HG03460 (cell line): ENCODE measurements at regions not wholly inside any gene's neighbourhood (a gene's known extent, or its start where the extent isn't known, plus 50 kb on each side); places are given as distances from the start of the nearest gene placed in this dataset.
"Not testable (repeated sequence)": the region's sequence is repeated elsewhere in the genome, so short reads cannot be mapped to it uniquely, and the experiment has no call there.

ENCODE experiments used
- ATAC-seq: cut with Tn5 transposase; IDR thresholded peaks from one replicate; pipeline ENCODE4 v1.9.1; 2021; ENCODE audit not compliant: unreplicated experiment

GRCh38 chr5:67774786-67775185 lies 440.8 kb upstream of the PIK3R1 start:
- ATAC-seq: no peak

DNA sequence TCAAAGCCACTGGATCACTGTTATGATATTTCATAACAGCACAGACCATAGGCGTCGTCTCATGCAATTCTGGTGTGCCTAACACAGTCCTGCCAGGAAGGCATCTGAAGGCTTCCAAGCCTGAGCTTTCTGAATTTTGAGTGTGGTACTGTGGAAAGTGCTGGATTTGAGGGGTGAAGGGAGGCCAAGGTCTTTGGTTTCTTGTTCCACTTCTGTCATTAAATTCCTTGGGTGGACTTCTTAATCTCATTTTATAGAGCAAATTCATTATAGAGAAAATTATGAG lies 441.3 kb upstream of the PIK3R1 start:
- ATAC-seq: no peak

DNA sequence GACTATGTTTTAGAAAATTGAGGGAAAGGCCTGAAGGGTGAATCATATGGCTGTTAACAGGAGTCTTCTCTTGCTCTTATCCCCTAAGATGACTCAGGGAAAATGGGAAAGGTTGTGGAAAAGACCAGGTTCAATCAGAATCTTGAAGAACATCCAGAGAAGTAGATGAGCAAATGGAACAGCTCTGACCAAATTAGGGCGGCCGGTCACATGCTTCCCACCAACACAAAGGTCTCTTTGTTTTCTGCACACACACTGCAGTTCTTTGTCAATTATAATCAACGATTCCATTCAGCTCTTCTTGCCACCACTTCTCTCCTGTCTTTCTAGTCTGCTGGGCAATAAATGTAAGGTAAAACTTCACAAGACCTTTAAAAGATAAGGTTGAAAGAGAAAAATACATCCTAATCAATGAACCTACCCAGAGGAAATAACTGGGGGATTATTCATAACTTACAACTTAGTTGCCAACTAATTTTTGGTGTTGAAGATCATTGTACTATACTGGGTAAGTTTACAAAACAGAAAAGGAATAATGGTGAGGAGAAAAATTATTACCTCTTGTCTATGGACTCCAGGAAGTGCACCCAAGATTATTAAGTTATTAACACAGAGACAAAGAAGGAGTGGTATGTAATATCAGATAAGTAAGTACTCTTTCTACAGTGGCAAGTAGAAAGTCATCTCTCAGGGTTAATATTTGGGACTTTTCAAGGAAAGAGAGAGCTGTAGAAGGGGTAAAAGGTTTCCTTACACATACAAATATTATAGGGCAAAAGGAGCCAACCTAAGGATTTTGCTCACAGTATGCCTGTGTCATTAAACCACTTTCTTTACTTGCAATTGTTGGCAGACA lies 441.9 kb upstream of the PIK3R1 start:
- no peak for ATAC-seq

DNA sequence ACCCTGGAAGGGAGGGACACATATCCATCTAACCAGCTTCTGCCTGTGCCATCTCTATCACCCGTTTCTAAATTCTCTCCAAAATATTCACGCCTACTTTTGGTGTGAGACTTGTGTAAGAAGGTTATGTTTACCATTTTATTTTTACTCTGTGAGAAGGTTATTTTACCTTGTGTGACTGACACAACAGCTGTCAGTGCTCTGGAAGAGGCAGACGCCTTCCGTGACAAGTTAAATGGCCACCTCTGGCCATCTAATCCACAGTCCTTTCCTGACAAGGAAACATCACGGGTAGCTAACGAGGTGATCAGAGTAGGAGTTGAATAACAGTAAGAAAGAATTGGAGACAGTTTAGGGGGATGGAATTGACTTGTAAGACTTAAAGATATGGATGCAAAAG lies 443.8 kb upstream of the PIK3R1 start:
- ATAC-seq: no peak

- ATAC-seq: no peak
These were observed 444.3 kb upstream of the PIK3R1 start for GRCh38 chr5:67771221-67771620.

GRCh38 chr5:67770431-67771025 lies 445.0 kb upstream of the PIK3R1 start:
- ATAC-seq: no peak

DNA sequence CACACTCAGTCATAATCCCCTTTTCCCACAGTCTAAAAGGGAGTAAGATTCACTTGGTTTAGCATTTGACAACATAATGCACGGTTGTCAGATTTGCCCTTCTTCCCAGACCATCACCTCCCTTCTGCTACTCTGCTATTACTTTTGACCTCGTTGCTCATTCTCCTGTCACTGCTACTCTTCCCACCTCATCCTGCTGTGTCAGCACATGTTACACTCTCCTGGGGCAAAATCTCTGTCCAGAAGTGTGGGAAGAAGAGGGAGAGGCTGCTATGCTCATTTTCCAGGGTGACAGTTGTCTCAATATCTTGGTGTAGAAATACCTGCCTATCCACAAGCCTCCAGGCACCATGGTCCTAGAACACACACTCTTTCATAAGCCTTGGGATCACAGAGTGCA lies 449.9 kb upstream of the PIK3R1 start:
- no peak for ATAC-seq

DNA sequence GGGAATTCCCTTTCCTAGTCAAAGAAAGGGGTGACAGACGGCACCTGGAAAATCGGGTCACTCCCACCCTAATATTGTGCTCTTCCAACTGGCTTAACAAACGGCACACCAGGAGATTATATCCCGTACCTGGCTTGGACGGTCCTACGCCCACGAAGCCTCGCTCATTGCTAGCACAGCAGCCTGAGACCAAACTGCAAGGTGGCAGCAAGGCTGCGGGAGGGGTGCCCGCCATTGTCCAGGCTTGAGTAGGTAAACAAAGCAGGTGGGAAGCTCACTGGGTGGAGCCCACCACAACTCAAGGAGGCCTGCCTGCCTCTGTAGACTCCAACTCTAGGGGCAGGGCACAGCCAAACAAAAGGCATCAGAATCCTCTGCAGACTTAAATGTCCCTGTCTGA lies 457.8 kb upstream of the PIK3R1 start:
- ATAC-seq: not testable (repeated sequence)

DNA sequence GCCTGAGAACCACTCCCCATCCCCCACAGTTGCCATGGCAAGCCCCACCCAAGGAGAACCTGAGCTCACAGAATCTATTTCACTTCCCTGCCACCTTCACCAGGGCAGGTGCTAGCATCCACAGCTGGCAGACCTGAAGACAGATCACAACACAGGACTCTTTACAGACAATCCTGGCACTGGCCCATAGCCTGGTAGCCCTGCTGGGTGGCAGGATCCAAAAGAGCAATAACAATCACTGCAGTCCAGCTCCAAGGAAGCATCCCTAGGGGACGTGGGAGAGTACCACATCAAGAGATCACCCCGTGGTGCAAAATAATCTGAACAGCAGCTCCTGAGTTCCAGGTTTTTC lies 463.2 kb upstream of the PIK3R1 start:
- no peak for ATAC-seq

DNA sequence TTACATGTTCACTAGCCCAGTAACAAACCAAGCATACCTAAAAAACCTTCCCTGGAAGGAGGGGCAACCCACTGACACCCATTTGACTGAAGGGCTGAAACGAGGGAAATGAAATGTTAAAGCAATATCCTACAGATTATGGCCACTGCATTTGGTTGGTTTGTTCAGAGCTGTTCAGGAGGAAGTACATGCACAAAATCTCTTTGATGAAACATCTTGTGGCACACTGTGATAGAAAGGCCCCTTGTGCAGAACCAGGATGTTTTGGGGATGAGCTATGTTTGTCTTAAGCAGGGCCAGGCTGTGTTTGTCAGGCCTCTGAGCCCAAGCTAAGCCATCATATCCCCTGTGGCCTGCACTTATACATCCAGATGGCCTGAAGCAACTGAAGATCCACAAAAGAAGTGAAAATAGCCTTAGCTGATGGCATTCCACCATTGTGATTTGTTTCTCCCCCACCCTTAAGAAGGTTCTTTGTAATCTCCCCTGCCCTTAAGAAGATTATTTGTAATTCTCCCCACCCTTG lies 467.3 kb upstream of the PIK3R1 start:
- ATAC-seq: no peak

DNA sequence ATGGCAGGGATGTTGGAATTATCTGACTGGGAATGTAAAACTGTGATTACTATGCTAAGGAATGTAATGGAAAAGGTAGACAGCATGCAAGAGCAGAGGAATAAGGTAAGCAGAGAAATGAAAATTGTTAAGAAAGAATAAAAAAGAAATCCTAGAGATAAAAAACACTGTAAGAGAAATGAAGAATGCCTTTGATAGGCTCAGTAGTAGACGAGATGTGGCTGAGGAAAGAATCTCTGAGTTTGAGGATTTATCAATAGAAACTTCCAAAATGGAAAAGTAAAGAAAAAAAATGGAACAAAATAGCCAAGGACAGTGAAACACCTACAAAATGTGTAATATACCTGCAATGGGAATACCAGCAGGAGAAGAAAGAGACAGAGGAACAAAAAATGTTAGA lies 468.5 kb upstream of the PIK3R1 start:
- ATAC-seq: no peak

- ATAC-seq: not testable (repeated sequence)
These were observed 468.9 kb upstream of the PIK3R1 start for GRCh38 chr5:67746608-67747007.

DNA sequence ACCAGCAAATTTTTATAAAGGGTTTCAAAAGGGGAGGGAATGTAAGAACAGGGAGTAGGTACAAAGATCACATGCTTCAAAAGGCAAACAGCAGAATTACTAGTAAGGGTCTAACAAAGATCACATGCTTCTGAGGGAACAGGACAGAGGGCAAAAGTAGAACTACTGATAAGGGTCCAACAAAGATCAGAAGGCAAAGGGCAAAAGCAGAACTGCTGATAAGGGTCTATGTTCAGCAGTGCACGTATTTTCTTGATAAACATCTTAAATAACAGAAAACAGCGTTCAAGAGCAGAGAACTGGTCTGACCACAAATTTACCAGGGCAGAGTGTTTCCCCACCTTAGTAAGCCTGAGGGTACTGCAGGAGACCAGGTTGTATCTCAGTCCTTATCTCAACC lies 469.5 kb upstream of the PIK3R1 start:
- ATAC-seq: no peak

- ATAC-seq: no peak
These were observed 482.6 kb upstream of the PIK3R1 start for GRCh38 chr5:67732921-67733320.

GRCh38 chr5:67732471-67732870 lies 483.1 kb upstream of the PIK3R1 start:
- ATAC-seq: no peak

DNA sequence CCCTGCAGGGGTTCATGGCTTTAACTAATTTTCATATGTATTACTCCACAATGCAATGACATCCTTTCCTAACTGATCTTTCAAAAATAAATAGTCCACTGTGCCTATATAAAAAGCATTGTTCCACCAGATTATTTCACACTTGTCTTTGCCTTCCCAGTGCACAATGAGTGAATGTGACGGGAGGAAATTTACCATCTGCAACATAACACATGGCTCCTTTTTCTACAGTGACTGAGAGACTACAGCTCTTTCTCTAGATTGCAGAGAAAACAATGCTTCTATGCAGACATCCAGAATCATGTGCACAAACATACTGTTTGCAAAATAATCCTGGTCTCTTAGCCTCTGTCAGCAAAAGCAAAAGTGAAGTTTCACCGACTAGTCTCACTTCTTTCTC lies 483.7 kb upstream of the PIK3R1 start:
- ATAC-seq: no peak

GRCh38 chr5:67730917-67731474 lies 484.6 kb upstream of the PIK3R1 start:
- no peak for ATAC-seq

- ATAC-seq: no peak
These were observed 487.1 kb upstream of the PIK3R1 start for GRCh38 chr5:67728326-67728890.

GRCh38 chr5:67725604-67726003 lies 490.0 kb upstream of the PIK3R1 start:
- ATAC-seq: no peak

DNA sequence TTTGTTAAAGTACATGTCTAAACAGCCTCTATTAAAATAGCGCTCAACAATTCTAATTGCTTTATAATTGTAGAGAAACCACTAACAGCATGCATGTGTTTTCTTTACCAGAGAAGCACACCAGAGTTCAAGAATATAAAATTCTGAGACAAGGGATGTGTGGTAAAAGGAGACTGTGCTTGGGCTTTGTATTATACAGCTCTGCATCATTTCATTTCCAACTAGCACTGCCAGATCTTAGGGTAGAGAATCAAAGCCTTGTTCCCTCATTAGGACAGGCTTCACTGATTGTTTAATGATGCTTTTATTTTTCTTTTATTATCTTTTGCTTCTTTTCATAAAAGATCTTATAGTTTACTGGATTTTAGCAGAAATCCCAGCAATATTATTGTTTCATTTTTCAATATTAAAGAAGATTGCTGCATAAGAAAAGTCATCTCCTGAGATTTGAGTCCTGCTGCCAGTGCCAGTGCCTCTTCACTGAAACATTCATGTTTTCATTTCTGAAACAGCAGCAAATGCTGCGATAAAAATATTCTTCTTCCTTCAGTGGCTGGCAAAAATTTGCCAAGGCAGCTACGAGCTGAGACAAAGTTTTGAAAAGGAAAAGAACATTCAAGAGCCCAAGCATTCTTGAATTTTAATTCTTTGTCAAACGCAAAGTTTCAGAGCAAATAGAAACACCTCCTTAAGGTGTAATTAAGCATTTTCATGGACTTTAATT lies 491.0 kb upstream of the PIK3R1 start:
- ATAC-seq: no peak

- ATAC-seq: no peak
These were observed 491.7 kb upstream of the PIK3R1 start for GRCh38 chr5:67723873-67724272.
